ENCODE measurements at regions not wholly inside any gene's neighbourhood (a gene's known extent, or its start where the extent isn't known, plus 50 kb on each side); places are given as distances from the start of the nearest gene placed in this dataset.

GRCh38 chr6:126419901-126420300 lies 80.0 kb downstream of the CENPW start:
- no peak for DNase-seq (ENCODE audit: low read depth, low spot score)

GRCh38 chr6:126422912-126423311 lies 83.0 kb downstream of the CENPW start:
- no peak for DNase-seq (ENCODE audit: low read depth, low spot score)

GRCh38 chr6:126427713-126428112 lies 87.8 kb downstream of the CENPW start:
- no peak for DNase-seq (ENCODE audit: low read depth, low spot score)

GRCh38 chr6:126429866-126430265 lies 90.0 kb downstream of the CENPW start:
- DNase-seq (ENCODE audit: low read depth, low spot score): no peak

GRCh38 chr6:126432564-126432963 lies 92.6 kb downstream of the CENPW start:
- no peak for DNase-seq (ENCODE audit: low read depth, low spot score)

- no peak for DNase-seq (ENCODE audit: low read depth, low spot score)
Observed at GRCh38 chr6:126433927-126434326, 94.0 kb downstream of the CENPW start.

- DNase-seq (ENCODE audit: low read depth, low spot score): no peak
Observed at GRCh38 chr6:126437205-126437604, 97.3 kb downstream of the CENPW start.

- no peak for DNase-seq (ENCODE audit: low read depth, low spot score)
Observed at GRCh38 chr6:126439040-126439439, 99.1 kb downstream of the CENPW start.

GRCh38 chr6:126440923-126441322 lies 101.0 kb downstream of the CENPW start:
- no peak for DNase-seq (ENCODE audit: low read depth, low spot score)

- DNase-seq (ENCODE audit: low read depth, low spot score): no peak
Observed at GRCh38 chr6:126444659-126445273, 104.9 kb downstream of the CENPW start.

GRCh38 chr6:126446248-126446647 lies 106.3 kb downstream of the CENPW start:
- DNase-seq (ENCODE audit: low read depth, low spot score): no peak

- DNase-seq (ENCODE audit: low read depth, low spot score): no peak
Observed at GRCh38 chr6:126447367-126447766, 107.5 kb downstream of the CENPW start.

GRCh38 chr6:126461045-126461444 lies 121.1 kb downstream of the CENPW start:
- no peak for DNase-seq (ENCODE audit: low read depth, low spot score)

- DNase-seq (ENCODE audit: low read depth, low spot score): no peak
Observed at GRCh38 chr6:126464245-126464644, 124.3 kb downstream of the CENPW start.

GRCh38 chr6:126475449-126475848 lies 135.5 kb downstream of the CENPW start:
- DNase-seq (ENCODE audit: low read depth, low spot score): no peak

GRCh38 chr6:126477678-126478077 lies 137.8 kb downstream of the CENPW start:
- no peak for DNase-seq (ENCODE audit: low read depth, low spot score)

- DNase-seq (ENCODE audit: low read depth, low spot score): no peak
Observed at GRCh38 chr6:126480268-126480667, 140.4 kb downstream of the CENPW start.

- no peak for DNase-seq (ENCODE audit: low read depth, low spot score)
Observed at GRCh38 chr6:126481319-126481718, 141.4 kb downstream of the CENPW start.

- no peak for DNase-seq (ENCODE audit: low read depth, low spot score)
Observed at GRCh38 chr6:126504792-126505191, 164.9 kb downstream of the CENPW start.

- no peak for DNase-seq (ENCODE audit: low read depth, low spot score)
Observed at GRCh38 chr6:126513198-126513597, 173.3 kb downstream of the CENPW start.

GRCh38 chr6:126516411-126516810 lies 176.5 kb downstream of the CENPW start:
- no peak for DNase-seq (ENCODE audit: low read depth, low spot score)

GRCh38 chr6:126524811-126525326 lies 185.0 kb downstream of the CENPW start:
- DNase-seq (ENCODE audit: low read depth, low spot score): no peak

GRCh38 chr6:126526547-126526946 lies 186.6 kb downstream of the CENPW start:
- no peak for DNase-seq (ENCODE audit: low read depth, low spot score)
